Fibroblast of lung (primary cell): ENCODE measurements at regions not wholly inside any gene's neighbourhood (a gene's known extent, or its start where the extent isn't known, plus 50 kb on each side); places are given as distances from the start of the nearest gene placed in this dataset.

Source experiments
- DNase-seq, 2 donors: peaks; one replicate each; pipeline versions ENCODE4 v3.0.0 to v3.0.0-alpha.2; 2010; ENCODE audit warnings: low read depth in 2 of 2
- H2AFZ ChIP-seq: 2 replicates; pipeline ENCODE4 v1.5.1; 2012; ENCODE audit warnings: low read length, control low read depth, inconsistent platforms
- H3K27ac ChIP-seq: 2 replicates; pipeline ENCODE4 v1.5.1; 2011; ENCODE audit warnings: low read length, control low read depth; ENCODE audit not compliant: insufficient read depth
- H3K27me3 ChIP-seq: 2 replicates; pipeline ENCODE4 v1.5.1; 2011; ENCODE audit warnings: mild to moderate bottlenecking, low read length; ENCODE audit not compliant: control insufficient read depth, insufficient read depth
- H3K36me3 ChIP-seq: 2 replicates; pipeline ENCODE4 v1.5.1; 2011; ENCODE audit warnings: low read length; ENCODE audit not compliant: control insufficient read depth, insufficient read depth
- H3K4me1 ChIP-seq: 2 replicates; pipeline ENCODE4 v1.5.1; 2011; ENCODE audit warnings: low read length; ENCODE audit not compliant: control insufficient read depth, insufficient read depth; ENCODE audit errors: extremely low read depth
- H3K4me2 ChIP-seq: 2 replicates; pipeline ENCODE4 v1.5.1; 2011; ENCODE audit warnings: low read length, control low read depth; ENCODE audit not compliant: insufficient read depth; ENCODE audit errors: extremely low read depth
- H3K4me3 ChIP-seq, 4 experiments: fragments of 200-600 bp in 1 of 4; sonication (generic) in 1 of 4; replicated peaks in 1 of 4; 2 replicates each; pipeline ENCODE4 v1.5.1; 2011 to 2016; ENCODE audit warnings: low read length in 4 of 4, low read depth in 3 of 4, mild to moderate bottlenecking in 3 of 4, control low read depth in 2 of 4, inconsistent platforms in 1 of 4, mixed read lengths in 1 of 4; ENCODE audit not compliant: insufficient read depth in 1 of 4; ENCODE audit errors: control extremely low read depth in 1 of 4
- H3K79me2 ChIP-seq: 2 replicates; pipeline ENCODE4 v1.5.1; 2012; ENCODE audit warnings: mild to moderate bottlenecking, low read length, inconsistent platforms; ENCODE audit not compliant: control insufficient read depth, insufficient read depth
- H3K9ac ChIP-seq: 2 replicates; pipeline ENCODE4 v1.5.1; 2011; ENCODE audit warnings: mild to moderate bottlenecking, low read length, control low read depth; ENCODE audit not compliant: insufficient read depth
- H3K9me3 ChIP-seq: 2 replicates; pipeline ENCODE4 v1.5.1; 2012; ENCODE audit warnings: low read depth, low read length; ENCODE audit not compliant: control insufficient read depth, insufficient read depth
- H4K20me1 ChIP-seq: 2 replicates; pipeline ENCODE4 v1.5.1; 2011; ENCODE audit warnings: low read length; ENCODE audit not compliant: control insufficient read depth, insufficient read depth; ENCODE audit errors: extremely low read depth
- CTCF ChIP-seq, 2 donors: IDR thresholded peaks in 1 of 2; conservative IDR thresholded peaks in 1 of 2; 1 replicate in 1 of 2; 2 replicates in 1 of 2; pipeline ENCODE4 v1.5.1; 2011 to 2012; ENCODE audit warnings: low read length in 2 of 2, control low read depth in 1 of 2, inconsistent platforms in 1 of 2, low read depth in 1 of 2, mild to moderate bottlenecking in 1 of 2
- EZH2 ChIP-seq: IDR thresholded peaks from 2 replicates; pipeline ENCODE4 v1.5.1; 2012; ENCODE audit warnings: low read length, control low read depth, mild to moderate bottlenecking; ENCODE audit errors: missing control alignments

GRCh38 chr7:46237466-46237865, 316.4 kb upstream of the IGFBP3 start:
- Histone ChIP-seq H3K4me2 (no peak overlapping the region), H3K79me2 (no peaks in the 10 kb centered on the region), H3K4me1 (no peaks in the 10 kb centered on the region), H3K27me3 (no peaks in the 10 kb centered on the region), H3K4me3 (no peak overlapping the region), H4K20me1 (no peaks in the 10 kb centered on the region), H3K9ac (no peak overlapping the region), H2AFZ (no peak overlapping the region), H3K36me3 (no peaks in the 10 kb centered on the region), H3K27ac (no peak overlapping the region), H3K9me3 (no peaks in the 10 kb centered on the region)
- TF ChIP-seq EZH2 (no peak), CTCF (conservative IDR thresholded peaks at IDR 0.05 in 1 of 2, IDR thresholded peaks at IDR 0.05 in 1 of 2; ENCODE audit: low read depth in 1 of 2, low read length in 2 of 2) (no peak)
- no peak for DNase-seq

- peak in 1 of 2 donors; percentile 53 for DNase-seq
- no peaks in the 10 kb centered on the region for H3K36me3 ChIP-seq
- H3K27ac ChIP-seq: no peak overlapping the region
- H3K4me3 ChIP-seq: no peak overlapping the region
- H3K9me3 ChIP-seq: no peaks in the 10 kb centered on the region
- peaks cover 4% of the 10 kb centered on the region for H3K4me1 ChIP-seq
- no peak overlapping the region for H3K4me2 ChIP-seq
- H3K27me3 ChIP-seq: no peaks in the 10 kb centered on the region
- H4K20me1 ChIP-seq: no peaks in the 10 kb centered on the region
- no peak overlapping the region for H3K9ac ChIP-seq
- no peak overlapping the region for H2AFZ ChIP-seq
- H3K79me2 ChIP-seq: no peaks in the 10 kb centered on the region
- TF ChIP-seq CTCF (conservative IDR thresholded peaks at IDR 0.05 in 1 of 2, IDR thresholded peaks at IDR 0.05 in 1 of 2; ENCODE audit: low read depth in 1 of 2, low read length in 2 of 2) (no peak), EZH2 (no peak)
Observed at GRCh38 chr7:46233585-46234329, 312.7 kb upstream of the IGFBP3 start.

- no peaks in the 10 kb centered on the region for H3K27me3 ChIP-seq
- no peak overlapping the region for H3K27ac ChIP-seq
- H3K36me3 ChIP-seq: no peaks in the 10 kb centered on the region
- H3K9ac ChIP-seq: no peak overlapping the region
- H3K4me1 ChIP-seq: peaks cover 4% of the 10 kb centered on the region
- peak in 1 of 2 donors; percentile 70 for DNase-seq
- no peak overlapping the region for H2AFZ ChIP-seq
- TF ChIP-seq EZH2: no peak
- TF ChIP-seq CTCF (conservative IDR thresholded peaks at IDR 0.05 in 1 of 2, IDR thresholded peaks at IDR 0.05 in 1 of 2; ENCODE audit: low read depth in 1 of 2, low read length in 2 of 2): no peak
- no peak overlapping the region for H3K4me2 ChIP-seq
- H3K79me2 ChIP-seq: no peaks in the 10 kb centered on the region
- H3K4me3 ChIP-seq: no peak overlapping the region
- no peaks in the 10 kb centered on the region for H4K20me1 ChIP-seq
- no peaks in the 10 kb centered on the region for H3K9me3 ChIP-seq
Observed at GRCh38 chr7:46230990-46231305, 309.9 kb upstream of the IGFBP3 start.
